Stimulated activated CD4-positive, alpha-beta T cell treated with anti-CD3 and anti-CD28 coated beads, Interleukin-1b, Interleukin-23, amount 100 ng/mL, for 1 hour (primary cell): ENCODE measurements at regions not wholly inside any gene's neighbourhood (a gene's known extent, or its start where the extent isn't known, plus 50 kb on each side); places are given as distances from the start of the nearest gene placed in this dataset.

Experiments
- DNase-seq, 2 donors: peaks; one replicate each; pipeline ENCODE4 v3.0.0-alpha.2; 2020; ENCODE audit warnings: low read depth in 2 of 2

DNA sequence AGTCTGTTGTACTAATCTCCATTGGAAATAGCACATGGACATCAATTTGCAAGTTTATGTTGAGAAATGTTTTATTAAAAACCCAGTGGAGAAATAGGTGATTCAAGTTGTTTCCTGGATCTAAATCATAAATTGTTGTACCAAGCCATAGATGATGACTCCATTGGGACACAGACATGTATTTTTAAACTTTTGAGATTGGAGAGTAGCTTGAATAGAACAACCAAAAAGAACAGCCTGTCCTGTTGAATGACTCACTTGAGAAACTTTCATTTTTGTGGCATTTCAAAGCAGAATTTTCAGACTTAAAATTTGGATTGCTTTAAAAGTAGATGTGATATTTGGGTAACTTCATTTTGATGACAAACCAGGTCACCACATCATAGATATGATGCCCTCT, 197.5 kb downstream of the GPAM start:
- DNase-seq: no peak

DNA sequence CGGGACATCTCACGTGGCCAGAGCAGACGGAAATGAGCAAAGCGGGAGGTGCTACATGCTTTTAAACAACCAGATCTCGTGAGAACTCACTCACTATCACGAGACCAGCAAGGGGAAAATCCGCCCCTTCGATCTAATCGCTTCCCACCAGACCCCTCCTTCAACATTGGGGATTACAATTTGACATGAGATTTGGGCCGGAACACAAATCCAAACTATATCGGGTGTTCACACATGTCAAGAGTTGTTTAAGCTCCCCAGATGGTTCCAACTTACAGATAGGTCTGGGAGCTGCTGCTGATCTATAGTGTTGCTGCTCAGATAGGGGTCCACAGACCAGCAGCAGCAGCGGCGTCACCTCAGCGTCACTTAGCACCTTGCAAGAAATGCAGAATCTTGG, 194.9 kb downstream of the GPAM start:
- no peak for DNase-seq

DNA sequence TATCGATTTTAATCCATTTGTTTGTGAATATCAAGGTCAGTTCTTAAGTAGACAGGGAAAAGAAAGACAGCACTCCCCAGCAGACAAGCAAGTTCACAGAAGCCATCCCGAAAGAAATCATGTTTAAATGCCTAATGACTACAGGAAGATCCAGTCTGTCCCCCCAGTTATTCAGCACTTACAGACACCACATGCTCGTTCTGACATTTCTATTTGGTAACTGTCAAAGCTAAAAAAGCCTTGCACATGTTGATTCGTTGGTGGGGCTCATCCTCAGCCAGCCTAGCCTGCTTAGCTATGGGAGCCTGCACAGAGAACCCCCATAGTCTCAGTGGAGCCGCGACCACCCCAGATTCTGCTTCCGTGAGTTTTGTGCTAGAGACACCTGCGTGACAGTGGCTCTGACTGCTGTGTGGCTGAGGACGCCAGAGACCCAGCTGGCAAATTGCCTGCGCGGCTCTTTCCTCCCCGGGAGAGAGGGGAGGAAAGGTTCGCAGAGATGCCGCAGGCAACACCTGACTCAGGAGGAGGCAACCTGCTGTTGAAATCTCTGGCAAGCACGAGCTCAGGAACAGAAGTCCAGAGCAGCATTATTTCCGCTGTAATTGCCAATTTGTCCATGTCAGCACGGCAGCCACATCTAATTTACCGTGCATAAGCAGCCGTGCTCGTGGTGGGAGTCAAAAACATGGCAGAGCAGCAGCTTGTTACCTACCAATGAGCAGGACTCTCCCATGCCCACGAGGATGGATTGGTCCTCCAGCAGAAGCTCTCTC, 194.2 kb downstream of the GPAM start:
- no peak for DNase-seq

DNA sequence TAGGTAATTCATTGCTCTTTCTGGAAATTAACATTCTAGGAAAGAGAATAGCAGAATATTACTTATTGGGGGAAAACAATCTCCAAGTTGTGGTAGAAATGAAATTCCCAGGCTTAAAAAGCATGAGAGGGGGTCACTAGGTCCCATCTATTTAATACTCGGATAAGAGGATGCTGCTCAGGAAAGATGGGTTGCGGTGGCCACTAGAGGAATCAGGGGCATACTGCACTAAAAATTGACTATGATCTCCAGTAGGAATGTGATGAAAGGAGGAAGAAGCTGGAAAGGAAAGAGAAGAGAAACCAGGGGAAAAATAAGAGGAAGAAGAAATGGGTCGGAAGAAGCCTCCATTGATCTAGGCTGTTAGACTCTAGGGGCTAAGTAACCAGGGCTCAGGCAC, 192.8 kb downstream of the GPAM start:
- DNase-seq: no peak

DNA sequence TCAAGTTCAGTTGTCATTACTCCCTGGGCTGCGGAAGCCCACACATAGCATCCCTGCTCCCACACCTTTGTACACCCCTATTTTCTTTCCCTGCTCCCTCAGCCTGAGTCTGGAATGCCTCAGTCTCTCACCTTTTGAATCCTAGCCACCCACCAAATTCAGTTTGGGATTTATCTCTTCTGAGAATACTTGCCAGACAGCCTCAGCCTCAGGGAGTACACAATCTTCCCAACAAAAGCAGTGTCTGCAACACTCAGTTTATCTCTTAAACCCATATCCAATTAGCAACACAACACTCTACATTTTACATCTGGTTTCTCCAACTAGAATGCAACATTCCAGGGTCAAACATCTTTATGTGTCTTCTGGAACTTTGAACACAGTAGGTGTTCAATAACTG, 190.2 kb downstream of the GPAM start:
- no peak for DNase-seq

DNA sequence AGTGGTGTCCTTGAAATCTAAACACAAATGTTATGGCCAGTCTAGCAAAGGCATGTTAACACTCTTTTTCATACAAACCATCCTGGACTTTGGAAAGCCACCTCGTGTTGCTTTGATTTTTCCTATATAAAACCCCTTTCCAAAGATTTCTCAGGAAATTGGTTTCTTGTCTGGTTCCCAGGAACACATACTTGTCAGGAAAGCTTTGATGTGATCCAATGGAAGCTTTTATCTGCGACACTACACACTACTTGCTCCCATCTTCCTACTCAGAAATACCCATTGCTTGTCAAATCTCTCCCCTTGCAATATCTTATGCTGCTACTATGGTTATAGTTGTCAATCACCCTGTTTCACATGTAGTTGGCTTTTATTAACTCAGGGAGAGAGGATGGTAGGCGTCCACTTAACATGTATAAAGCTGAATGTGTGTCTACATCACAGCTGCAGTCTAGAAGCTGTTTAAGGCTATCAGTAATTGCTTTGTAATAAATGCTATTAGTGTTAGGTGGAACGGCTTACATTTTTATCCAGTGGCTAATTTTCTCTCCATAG, 189.6 kb downstream of the GPAM start:
- DNase-seq: no peak

DNA sequence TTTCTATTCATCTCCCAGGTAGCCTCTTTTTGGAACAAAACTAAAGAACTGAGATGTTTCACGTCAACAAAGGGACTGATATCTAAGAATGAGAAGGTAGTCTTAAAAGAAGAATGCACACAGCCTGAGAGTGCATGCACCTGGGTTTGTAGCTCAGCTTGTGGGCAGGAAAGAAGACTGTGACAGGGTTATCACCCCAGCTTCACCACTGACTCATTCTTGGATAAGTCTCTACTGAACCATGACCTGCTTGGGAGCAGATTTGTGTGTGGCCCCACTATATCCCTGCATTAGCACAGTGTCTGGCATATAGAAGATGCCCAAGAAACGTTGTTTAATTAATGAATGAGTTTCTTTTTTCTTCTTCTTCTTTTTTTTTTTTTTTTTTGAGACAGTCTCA, 187.5 kb downstream of the GPAM start:
- DNase-seq: no peak

DNA sequence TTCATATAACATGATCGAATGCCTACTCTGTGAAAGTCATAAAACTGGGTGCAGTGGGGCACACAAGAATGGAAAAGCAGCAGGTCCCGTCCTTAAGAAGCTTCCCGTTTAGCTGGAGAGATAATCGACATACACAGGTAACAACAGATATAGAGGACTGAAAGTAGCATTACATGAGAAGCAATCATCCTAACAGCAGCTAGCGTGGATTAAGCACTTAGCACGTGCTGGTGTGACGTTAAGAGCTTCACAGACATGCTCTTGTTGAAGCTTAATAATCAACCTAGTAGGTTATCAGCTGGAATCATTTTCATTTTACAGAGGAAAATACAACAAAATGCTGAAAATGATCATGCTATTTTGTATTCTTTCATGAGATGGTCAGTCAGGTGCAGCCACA, 184.8 kb downstream of the GPAM start:
- DNase-seq: no peak

DNA sequence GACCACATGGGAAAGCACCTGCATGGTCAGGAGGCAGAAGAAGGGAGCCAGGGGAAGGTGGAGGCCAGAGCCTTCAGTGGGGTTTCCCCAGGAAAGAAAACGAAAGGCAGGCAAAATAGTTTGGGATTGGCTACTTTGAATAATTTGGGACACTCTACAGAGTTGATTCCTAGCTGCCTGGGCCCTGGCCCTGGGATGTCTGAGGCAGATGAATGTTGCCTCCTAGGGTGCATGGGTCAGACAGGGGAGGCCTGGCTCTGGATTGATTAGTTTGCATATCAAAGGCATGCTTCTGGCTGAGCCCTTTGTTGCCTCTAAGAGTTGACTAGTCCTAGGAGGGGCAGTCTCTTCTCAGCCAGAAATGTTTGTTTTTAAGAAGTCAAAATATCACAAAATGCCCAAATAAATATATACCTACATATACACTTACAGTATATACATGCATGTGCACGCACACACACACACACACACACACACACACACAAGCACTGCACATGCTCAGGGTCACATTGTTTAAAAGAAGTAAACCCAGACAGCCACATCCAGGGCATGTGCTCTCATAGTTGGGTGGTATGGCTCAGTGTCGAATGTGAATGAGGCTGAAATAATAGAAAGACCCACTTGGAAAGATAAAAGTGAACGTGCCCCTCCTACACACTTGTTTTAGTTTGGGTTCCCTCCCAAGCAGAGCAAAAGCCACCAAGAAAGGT, 184.2 kb downstream of the GPAM start:
- no peak for DNase-seq

DNA sequence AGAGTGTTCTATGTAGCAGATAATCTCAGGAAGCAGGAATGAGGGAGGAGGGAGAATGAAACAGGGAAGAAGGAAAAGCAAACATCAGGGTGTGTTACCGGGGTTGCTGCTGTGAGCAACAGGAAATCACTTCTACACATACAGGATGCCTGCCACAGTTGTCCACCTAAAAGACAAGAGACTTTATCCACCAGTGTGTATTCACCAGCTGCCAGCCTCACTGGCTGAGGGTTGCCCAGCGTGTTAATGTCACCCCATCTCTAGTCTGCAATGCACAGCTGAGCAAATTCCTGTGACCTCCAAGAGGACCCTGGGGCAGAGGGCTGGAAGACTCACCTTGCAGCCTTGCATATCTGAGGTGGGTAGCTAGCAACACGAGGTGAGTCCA, 183.7 kb downstream of the GPAM start:
- no peak for DNase-seq

DNA sequence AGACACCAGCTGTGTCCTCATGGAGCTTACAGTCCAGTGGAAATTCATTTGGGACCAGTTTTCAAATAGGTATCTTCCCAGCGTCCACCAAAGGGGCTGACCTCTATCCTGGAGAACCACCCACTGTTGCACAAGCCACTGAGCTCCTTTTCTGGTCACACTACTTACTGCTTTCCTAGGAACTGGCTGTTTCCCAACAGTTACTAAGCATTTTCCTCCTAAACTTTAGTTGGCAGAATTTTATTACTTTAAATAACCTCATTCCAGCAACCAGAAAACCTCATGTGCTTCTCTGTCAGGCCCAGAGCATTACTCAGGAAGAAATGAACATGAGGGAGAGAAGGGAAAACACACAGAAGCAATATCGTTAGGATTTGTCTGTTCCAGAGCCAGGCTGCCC, 183.1 kb downstream of the GPAM start:
- DNase-seq: no peak

DNA sequence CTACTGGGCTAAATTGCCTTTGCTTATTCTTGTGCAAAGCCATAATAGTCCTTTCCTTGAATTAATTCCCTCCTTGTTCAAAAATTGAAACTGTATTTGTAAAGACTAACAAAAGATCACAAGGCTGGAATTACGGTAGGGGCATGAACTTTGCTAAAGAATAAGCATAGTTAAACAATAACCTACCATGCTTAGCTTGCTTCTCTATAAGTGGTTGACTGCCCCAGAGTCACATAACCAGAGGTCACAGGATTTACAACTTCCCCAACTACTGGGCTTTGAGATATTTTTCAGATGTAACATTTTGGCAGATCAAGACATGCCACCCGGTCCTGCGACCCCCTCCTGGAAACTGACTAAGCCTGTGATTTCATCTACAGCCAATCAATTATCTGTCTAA, 181.4 kb downstream of the GPAM start:
- DNase-seq: no peak

DNA sequence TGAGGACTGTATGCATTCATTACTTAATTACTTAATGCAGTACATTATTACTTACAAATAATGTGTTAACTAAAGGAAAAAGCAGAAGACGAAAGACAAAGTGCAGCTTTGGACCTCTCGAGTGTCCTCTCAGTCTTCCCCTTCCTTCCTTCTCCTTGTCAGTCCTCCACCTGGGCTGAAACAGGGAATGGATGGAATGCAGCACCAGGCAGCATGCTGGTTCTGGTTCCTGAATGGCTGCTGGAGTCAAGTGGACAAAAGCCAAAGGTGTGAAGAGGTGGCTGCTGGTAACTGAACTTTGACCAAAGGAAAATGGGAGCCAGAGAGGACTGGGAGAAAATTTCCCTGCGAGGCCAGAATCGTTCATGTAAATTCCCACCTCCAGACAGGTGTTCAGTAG, 179.5 kb downstream of the GPAM start:
- DNase-seq: no peak

DNA sequence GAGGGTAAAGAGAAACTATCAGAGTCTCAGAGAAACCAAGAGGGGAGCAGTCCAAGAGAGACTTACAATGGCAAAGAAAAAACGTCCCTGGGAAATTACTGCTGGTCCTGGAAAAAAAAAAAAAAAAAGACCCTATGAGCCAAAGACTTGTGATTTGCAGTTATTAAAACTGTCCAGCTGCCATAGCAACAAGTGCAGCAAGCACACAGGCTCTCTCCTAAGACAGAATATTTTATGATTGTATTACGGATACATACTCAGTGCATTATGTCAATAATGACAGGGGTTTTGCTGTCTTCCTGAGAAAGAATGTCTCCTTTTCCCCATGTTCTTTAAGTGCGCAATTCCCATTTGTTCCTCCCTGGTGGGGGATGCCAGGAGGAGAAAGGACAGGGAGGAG, 178.5 kb downstream of the GPAM start:
- no peak for DNase-seq

DNA sequence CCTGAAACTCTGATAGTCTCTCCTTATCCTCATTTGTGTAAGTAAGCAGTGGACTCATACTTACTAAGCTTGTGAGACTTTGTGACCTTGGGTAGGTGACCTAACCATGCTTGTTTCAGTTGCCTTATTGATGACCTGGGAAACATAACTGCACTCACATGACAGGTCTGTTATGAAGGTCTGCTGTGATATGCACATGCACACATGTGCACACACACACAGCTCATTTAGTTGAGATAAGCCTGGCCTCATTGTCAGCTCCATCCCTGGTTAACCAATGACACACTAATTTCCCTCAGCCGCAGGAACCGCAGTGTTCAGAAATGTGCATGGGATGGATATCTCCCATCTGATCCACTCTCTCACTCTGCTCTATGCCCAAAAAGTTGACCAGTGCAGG, 177.2 kb downstream of the GPAM start:
- DNase-seq: no peak

DNA sequence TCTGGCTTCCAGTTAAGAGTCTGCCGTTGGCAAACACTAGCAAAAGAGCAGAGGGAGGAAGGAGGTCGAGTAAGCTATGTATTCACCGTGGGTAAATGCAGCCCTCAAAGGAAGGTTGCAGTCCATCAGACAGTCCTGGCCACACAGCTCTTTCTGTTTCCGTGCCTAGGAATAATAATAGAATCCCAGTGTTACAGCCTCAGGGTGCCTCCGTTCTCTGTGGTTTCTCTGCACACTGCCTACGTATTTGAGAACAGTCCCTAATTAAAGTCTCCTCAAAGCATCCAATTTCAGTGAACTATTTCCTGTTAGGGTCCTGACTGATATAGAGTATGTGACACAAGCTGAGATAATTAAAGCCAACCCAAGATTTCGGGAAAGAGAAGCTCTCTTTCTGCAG, 176.7 kb downstream of the GPAM start:
- no peak for DNase-seq

DNA sequence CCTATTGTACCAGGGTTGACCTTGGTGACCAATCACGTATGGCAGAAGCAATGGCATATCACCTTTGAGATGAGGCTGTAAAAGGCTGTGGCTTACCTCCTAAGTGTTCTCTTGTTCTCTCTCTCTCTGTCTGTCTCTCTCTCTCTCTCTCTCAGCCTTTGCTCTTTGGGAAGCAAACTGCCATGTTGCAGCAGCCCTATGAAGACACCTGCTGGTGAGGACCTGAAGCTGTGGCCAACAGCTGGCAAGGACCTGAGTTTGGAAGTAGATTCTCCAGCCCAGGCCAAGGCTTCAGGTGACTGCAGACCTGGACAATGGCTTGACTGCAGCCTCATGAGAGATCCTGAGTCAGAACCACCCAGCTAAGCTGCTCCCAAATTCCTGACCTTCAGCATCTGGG, 161.4 kb downstream of the GPAM start:
- no peak for DNase-seq

DNA sequence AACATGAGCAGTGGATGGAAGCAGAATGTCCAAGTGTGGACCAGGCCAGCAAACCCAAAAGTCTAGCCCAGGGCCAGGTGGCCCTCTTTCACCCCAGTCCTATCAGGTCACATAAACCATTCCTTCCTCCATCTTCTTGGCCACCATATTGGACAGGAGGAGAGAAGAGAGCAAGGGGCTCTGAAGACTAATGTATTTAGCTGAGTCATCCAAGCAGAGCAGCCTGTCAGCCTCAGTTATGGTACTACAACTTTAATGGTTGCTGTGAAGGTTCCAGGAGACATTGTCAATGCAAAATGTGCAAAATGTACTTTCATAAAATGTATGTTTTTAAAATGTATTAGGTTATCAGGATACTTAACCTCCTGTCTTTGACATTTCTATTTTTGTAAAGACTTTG, 159.5 kb downstream of the GPAM start:
- DNase-seq: no peak

DNA sequence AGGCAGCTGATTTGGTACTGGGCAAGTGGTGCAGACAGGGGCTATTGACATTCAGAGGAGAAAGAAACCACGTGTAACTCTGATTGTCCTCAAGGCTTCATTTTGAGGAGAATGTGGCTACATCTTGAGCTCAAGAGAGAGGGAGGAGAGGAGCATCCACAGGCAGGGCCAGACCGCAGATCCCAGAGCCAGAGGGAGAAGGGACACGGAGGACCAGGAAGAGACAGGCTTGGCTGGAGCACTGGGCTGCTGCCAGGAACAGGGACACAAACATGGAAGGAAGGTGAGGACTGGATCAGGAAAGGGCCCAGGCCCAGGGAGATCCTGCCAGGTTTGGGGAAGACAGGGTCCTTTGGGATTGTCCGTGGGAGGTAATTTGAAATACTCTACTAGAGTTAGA, 158.3 kb downstream of the GPAM start:
- DNase-seq: no peak

DNA sequence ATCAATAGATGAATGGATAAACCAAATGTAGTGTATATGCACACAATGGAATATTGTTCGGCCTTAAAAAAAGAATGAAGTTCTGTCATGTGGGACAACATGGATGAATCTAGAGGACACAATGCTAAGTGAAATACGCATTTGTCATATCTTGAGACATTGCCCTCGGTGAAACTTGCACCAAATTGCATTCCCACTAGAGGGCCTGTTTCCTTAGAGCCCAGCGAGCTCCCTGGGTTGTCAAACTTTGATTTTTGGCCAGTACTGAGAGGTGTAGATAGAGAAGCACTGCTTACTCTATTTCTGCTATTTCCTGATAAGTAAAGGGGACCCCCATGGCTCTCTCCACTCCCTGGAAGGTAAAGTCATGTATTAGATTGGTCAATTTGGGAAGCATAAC, 157.1 kb downstream of the GPAM start:
- no peak for DNase-seq

DNA sequence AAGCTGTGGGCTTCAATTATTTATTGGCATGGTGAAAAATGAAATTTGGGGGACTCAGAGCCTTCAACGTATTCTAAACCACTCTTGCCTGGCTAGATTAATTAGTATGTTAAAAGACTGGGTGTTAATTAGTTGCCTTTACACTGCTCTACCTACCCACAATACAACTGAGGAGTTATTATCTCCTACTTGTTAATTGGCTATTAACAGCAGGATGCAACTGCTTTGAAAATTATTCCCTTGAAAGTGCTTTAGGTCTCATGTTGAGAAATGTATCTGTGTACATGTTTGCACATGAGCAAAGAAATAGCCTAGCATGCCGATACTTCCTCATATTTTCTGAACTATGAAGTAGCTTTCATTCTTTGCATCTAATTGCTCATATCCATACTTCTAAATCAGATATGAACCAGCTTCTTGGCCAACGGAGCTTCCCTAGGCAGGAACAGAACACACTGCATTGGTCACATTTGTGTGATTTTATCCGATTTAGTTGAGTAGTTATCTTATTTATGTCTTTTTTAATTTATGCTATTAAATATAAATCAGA, 155.8 kb downstream of the GPAM start:
- no peak for DNase-seq

DNA sequence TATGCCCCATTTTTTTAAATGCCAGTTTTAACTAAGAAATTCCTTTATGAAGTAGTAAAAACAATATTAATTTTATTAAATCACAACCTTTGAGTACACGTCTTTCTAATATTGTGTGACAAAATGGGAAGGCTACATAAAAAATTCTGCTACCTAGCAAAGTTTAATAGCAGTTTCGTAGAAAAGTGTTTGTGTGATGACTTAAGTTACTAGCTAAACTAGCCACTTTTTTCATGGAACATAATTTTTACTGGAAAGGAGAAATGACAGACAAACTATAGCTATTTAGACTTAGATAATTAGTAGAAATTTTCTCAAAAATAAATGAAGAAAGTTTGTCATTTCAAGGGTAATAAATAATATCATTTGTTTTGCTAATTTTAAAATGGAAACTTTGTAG, 153.1 kb downstream of the GPAM start:
- no peak for DNase-seq

DNA sequence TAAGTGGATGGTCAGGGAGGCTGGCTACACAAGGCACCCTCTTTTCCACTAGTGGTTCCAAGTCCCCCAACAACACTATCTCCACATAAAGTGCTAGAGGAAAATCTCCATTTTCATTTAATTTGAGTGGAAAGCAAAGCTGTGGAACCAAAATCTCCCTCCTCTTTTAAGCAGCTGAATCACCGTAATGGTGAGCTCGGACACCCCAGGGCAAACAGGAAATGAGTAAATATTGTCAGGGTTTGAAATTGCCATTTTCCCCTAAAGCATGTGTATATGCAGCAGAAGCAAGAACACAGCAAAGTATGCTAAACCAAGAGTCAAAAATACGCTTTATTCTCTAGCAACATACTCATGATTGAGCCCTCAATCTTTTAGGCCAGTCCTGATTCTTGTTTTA, 143.7 kb downstream of the GPAM start:
- no peak for DNase-seq
